ENCODE measurements at regions not wholly inside any gene's neighbourhood (a gene's known extent, or its start where the extent isn't known, plus 50 kb on each side); places are given as distances from the start of the nearest gene placed in this dataset.

DNA sequence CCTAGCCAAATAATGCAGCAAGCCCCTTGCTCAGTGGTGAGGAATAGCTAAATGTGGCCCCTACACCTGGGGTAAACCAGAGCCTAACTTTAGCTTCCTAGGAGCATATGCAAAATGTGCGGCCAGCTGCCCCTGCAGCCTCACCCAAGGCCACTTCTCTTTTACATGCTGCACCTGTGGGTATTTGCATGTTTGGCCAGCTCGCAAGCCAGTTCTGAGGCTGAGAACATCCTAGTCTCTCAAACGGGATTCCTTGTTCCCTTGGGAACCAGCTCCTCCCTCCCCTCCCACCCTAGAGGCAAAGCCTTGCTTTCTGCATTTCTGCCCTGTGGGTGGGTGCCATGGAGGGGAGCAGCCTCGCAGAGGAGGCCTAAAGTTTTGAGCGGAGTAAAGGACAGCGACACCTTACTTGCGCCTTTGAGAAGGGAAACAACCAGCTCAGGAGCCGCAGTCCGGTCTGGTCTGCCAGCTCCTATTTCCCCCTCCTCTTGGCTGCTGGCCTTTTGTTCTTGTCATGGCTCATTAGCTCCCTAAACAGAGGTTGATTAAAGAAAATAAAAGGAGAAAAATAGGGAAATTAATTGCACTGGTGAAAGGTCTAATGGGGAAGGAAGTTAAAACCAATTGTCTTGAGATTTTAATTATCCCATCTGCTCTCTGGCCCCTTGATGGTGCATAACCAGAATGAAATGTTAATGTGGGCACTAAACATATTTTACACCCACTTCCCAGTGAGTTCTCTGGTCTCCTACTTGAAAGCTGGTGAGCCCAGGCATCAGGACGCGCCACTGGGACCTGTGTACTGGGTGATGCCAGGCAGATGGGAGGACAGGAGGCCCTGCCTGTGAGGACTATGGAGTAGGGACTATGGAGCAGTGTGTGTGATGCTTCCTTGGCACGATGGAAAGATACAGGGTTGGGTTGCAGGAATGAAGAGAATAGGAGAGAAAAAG, 68.7 kb downstream of the TEX35 start:
- TF ChIP-seq, protein P1, sequence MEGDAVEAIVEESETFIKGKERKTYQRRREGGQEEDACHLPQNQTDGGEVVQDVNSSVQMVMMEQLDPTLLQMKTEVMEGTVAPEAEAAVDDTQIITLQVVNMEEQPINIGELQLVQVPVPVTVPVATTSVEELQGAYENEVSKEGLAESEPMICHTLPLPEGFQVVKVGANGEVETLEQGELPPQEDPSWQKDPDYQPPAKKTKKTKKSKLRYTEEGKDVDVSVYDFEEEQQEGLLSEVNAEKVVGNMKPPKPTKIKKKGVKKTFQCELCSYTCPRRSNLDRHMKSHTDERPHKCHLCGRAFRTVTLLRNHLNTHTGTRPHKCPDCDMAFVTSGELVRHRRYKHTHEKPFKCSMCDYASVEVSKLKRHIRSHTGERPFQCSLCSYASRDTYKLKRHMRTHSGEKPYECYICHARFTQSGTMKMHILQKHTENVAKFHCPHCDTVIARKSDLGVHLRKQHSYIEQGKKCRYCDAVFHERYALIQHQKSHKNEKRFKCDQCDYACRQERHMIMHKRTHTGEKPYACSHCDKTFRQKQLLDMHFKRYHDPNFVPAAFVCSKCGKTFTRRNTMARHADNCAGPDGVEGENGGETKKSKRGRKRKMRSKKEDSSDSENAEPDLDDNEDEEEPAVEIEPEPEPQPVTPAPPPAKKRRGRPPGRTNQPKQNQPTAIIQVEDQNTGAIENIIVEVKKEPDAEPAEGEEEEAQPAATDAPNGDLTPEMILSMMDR (IDR thresholded peaks at IDR 0.05), result no peak
- no peak for TF ChIP-seq POLR2A (IDR thresholded peaks at IDR 0.05)

All from Peyer's patch (tissue), 4 donors.